Suprapubic skin (tissue), 3 donors: ENCODE measurements at regions not wholly inside any gene's neighbourhood (a gene's known extent, or its start where the extent isn't known, plus 50 kb on each side); places are given as distances from the start of the nearest gene placed in this dataset.

Experiments
- CTCF ChIP-seq, 2 donors: fragments of 200-600 bp in 1 of 2; fragments of 450-650 bp in 1 of 2; sonication (generic) in 1 of 2; IDR thresholded peaks; one replicate each; pipeline ENCODE4 v1.5.1; 2016 to 2019; ENCODE audit warnings: antibody characterized with exemption in 2 of 2, mild to moderate bottlenecking in 1 of 2, moderate library complexity in 1 of 2
- POLR2A ChIP-seq, 2 donors: fragments of 450-650 bp; IDR thresholded peaks; one replicate each; pipeline ENCODE4 v1.6.1; 2017; ENCODE audit warnings: antibody characterized with exemption in 2 of 2, mild to moderate bottlenecking in 2 of 2, moderate library complexity in 2 of 2

- no peak for TF ChIP-seq POLR2A (IDR thresholded peaks at IDR 0.05)
- TF ChIP-seq CTCF (IDR thresholded peaks at IDR 0.05) = no peak
Measured at GRCh38 chrX:39425124-39425806, 624.0 kb downstream of the MID1IP1 start.
